ENCODE measurements at regions not wholly inside any gene's neighbourhood (a gene's known extent, or its start where the extent isn't known, plus 50 kb on each side); places are given as distances from the start of the nearest gene placed in this dataset.

- H3K27me3 ChIP-seq (ENCODE audit: control insufficient read depth in 3 of 3, insufficient read depth in 3 of 3, low read length in 3 of 3), result no peaks in the 10 kb centered on the region
- H3K27ac ChIP-seq (ENCODE audit: low read depth, low read length), result no peak overlapping the region
- H3K9me3 ChIP-seq (ENCODE audit: control insufficient read depth in 3 of 3, low read length in 3 of 3), result no peaks in the 10 kb centered on the region
- no peak overlapping the region for H3K4me3 ChIP-seq (ENCODE audit: low read length in 3 of 3)
- H3K36me3 ChIP-seq (ENCODE audit: control insufficient read depth in 3 of 3, insufficient read depth in 3 of 3, low read length in 3 of 3), result no peaks in the 10 kb centered on the region
- H3K4me1 ChIP-seq (ENCODE audit: control insufficient read depth in 3 of 3, insufficient read depth in 3 of 3, low read length in 3 of 3), result no peaks in the 10 kb centered on the region
- H3K9ac ChIP-seq (ENCODE audit: low read depth in 1 of 3, low read length in 3 of 3), result no peak overlapping the region
Measured at GRCh38 chrX:13518126-13518525, 51.3 kb upstream of the EGFL6 start.

GRCh38 chrX:13515211-13515930 is 54.0 kb upstream of the EGFL6 start:
- no peaks in the 10 kb centered on the region for H3K27me3 ChIP-seq (ENCODE audit: control insufficient read depth in 3 of 3, insufficient read depth in 3 of 3, low read length in 3 of 3)
- no peaks in the 10 kb centered on the region for H3K9me3 ChIP-seq (ENCODE audit: control insufficient read depth in 3 of 3, low read length in 3 of 3)
- H3K27ac ChIP-seq (ENCODE audit: low read depth, low read length), result no peak overlapping the region
- H3K4me3 ChIP-seq (ENCODE audit: low read length in 3 of 3), result no peak overlapping the region
- no peaks in the 10 kb centered on the region for H3K4me1 ChIP-seq (ENCODE audit: control insufficient read depth in 3 of 3, insufficient read depth in 3 of 3, low read length in 3 of 3)
- H3K9ac ChIP-seq (ENCODE audit: low read depth in 1 of 3, low read length in 3 of 3), result no peak overlapping the region
- H3K36me3 ChIP-seq (ENCODE audit: control insufficient read depth in 3 of 3, insufficient read depth in 3 of 3, low read length in 3 of 3), result no peaks in the 10 kb centered on the region

- Histone ChIP-seq H3K4me3 (ENCODE audit: low read length in 3 of 3) (no peak overlapping the region), H3K27ac (ENCODE audit: low read depth, low read length) (no peak overlapping the region), H3K9me3 (ENCODE audit: control insufficient read depth in 3 of 3, low read length in 3 of 3) (no peaks in the 10 kb centered on the region)
Measured at GRCh38 chrX:13511944-13512330, 57.5 kb upstream of the EGFL6 start.

GRCh38 chrX:13511241-13511943 is 58.0 kb upstream of the EGFL6 start:
- no peak overlapping the region for H3K9ac ChIP-seq (ENCODE audit: low read depth in 1 of 3, low read length in 3 of 3)
- H3K36me3 ChIP-seq (ENCODE audit: control insufficient read depth in 3 of 3, insufficient read depth in 3 of 3, low read length in 3 of 3), result no peaks in the 10 kb centered on the region
- no peak overlapping the region for H3K27ac ChIP-seq (ENCODE audit: low read depth, low read length)
- H3K4me1 ChIP-seq (ENCODE audit: control insufficient read depth in 3 of 3, insufficient read depth in 3 of 3, low read length in 3 of 3), result no peaks in the 10 kb centered on the region
- no peak overlapping the region for H3K4me3 ChIP-seq (ENCODE audit: low read length in 3 of 3)
- no peaks in the 10 kb centered on the region for H3K9me3 ChIP-seq (ENCODE audit: control insufficient read depth in 3 of 3, low read length in 3 of 3)
- no peaks in the 10 kb centered on the region for H3K27me3 ChIP-seq (ENCODE audit: control insufficient read depth in 3 of 3, insufficient read depth in 3 of 3, low read length in 3 of 3)

More at GRCh38 chrX:13511944-13512330, 57.5 kb upstream of the EGFL6 start:
- Histone ChIP-seq H3K27me3 (ENCODE audit: control insufficient read depth in 3 of 3, insufficient read depth in 3 of 3, low read length in 3 of 3) (no peaks in the 10 kb centered on the region), H3K4me1 (ENCODE audit: control insufficient read depth in 3 of 3, insufficient read depth in 3 of 3, low read length in 3 of 3) (no peaks in the 10 kb centered on the region), H3K9ac (ENCODE audit: low read depth in 1 of 3, low read length in 3 of 3) (no peak overlapping the region), H3K36me3 (ENCODE audit: control insufficient read depth in 3 of 3, insufficient read depth in 3 of 3, low read length in 3 of 3) (no peaks in the 10 kb centered on the region)

- H3K27me3 ChIP-seq (ENCODE audit: control insufficient read depth in 3 of 3, insufficient read depth in 3 of 3, low read length in 3 of 3), result peaks cover 0 to 2% (median 0%) of the 10 kb centered on the region in 3 donors
- H3K9ac ChIP-seq (ENCODE audit: low read depth in 1 of 3, low read length in 3 of 3), result no peak overlapping the region
- no peak overlapping the region for H3K4me3 ChIP-seq (ENCODE audit: low read length in 3 of 3)
Measured at GRCh38 chrX:13507893-13508292, 61.5 kb upstream of the EGFL6 start.

GRCh38 chrX:13506574-13506973 is 62.8 kb upstream of the EGFL6 start:
- Histone ChIP-seq H3K4me3 (ENCODE audit: low read length in 3 of 3) (no peak overlapping the region), H3K4me1 (ENCODE audit: control insufficient read depth in 3 of 3, insufficient read depth in 3 of 3, low read length in 3 of 3) (no peaks in the 10 kb centered on the region)

More at GRCh38 chrX:13507893-13508292, 61.5 kb upstream of the EGFL6 start:
- no peaks in the 10 kb centered on the region for H3K36me3 ChIP-seq (ENCODE audit: control insufficient read depth in 3 of 3, insufficient read depth in 3 of 3, low read length in 3 of 3)
- H3K9me3 ChIP-seq (ENCODE audit: control insufficient read depth in 3 of 3, low read length in 3 of 3), result no peaks in the 10 kb centered on the region
- no peak overlapping the region for H3K27ac ChIP-seq (ENCODE audit: low read depth, low read length)
- H3K4me1 ChIP-seq (ENCODE audit: control insufficient read depth in 3 of 3, insufficient read depth in 3 of 3, low read length in 3 of 3), result no peaks in the 10 kb centered on the region

GRCh38 chrX:13502590-13502989 is 66.8 kb upstream of the EGFL6 start:
- Histone ChIP-seq H3K4me3 (ENCODE audit: low read length in 3 of 3) (no peak overlapping the region), H3K9ac (ENCODE audit: low read depth in 1 of 3, low read length in 3 of 3) (no peak overlapping the region), H3K27me3 (ENCODE audit: control insufficient read depth in 3 of 3, insufficient read depth in 3 of 3, low read length in 3 of 3) (peaks cover 0 to 5% (median 0%) of the 10 kb centered on the region in 3 donors), H3K4me1 (ENCODE audit: control insufficient read depth in 3 of 3, insufficient read depth in 3 of 3, low read length in 3 of 3) (no peaks in the 10 kb centered on the region), H3K9me3 (ENCODE audit: control insufficient read depth in 3 of 3, low read length in 3 of 3) (no peaks in the 10 kb centered on the region), H3K27ac (ENCODE audit: low read depth, low read length) (no peak overlapping the region), H3K36me3 (ENCODE audit: control insufficient read depth in 3 of 3, insufficient read depth in 3 of 3, low read length in 3 of 3) (no peaks in the 10 kb centered on the region)

More at GRCh38 chrX:13506574-13506973, 62.8 kb upstream of the EGFL6 start:
- H3K36me3 ChIP-seq (ENCODE audit: control insufficient read depth in 3 of 3, insufficient read depth in 3 of 3, low read length in 3 of 3), result no peaks in the 10 kb centered on the region
- H3K9ac ChIP-seq (ENCODE audit: low read depth in 1 of 3, low read length in 3 of 3), result no peak overlapping the region
- peaks cover 0 to 2% (median 0%) of the 10 kb centered on the region in 3 donors for H3K27me3 ChIP-seq (ENCODE audit: control insufficient read depth in 3 of 3, insufficient read depth in 3 of 3, low read length in 3 of 3)
- no peak overlapping the region for H3K27ac ChIP-seq (ENCODE audit: low read depth, low read length)
- no peaks in the 10 kb centered on the region for H3K9me3 ChIP-seq (ENCODE audit: control insufficient read depth in 3 of 3, low read length in 3 of 3)

- no peak overlapping the region for H3K27ac ChIP-seq (ENCODE audit: low read depth, low read length)
- no peak overlapping the region for H3K9ac ChIP-seq (ENCODE audit: low read depth in 1 of 3, low read length in 3 of 3)
- no peaks in the 10 kb centered on the region for H3K4me1 ChIP-seq (ENCODE audit: control insufficient read depth in 3 of 3, insufficient read depth in 3 of 3, low read length in 3 of 3)
- H3K9me3 ChIP-seq (ENCODE audit: control insufficient read depth in 3 of 3, low read length in 3 of 3), result no peaks in the 10 kb centered on the region
- H3K27me3 ChIP-seq (ENCODE audit: control insufficient read depth in 3 of 3, insufficient read depth in 3 of 3, low read length in 3 of 3), result peaks cover 0 to 6% (median 0%) of the 10 kb centered on the region in 3 donors
- no peaks in the 10 kb centered on the region for H3K36me3 ChIP-seq (ENCODE audit: control insufficient read depth in 3 of 3, insufficient read depth in 3 of 3, low read length in 3 of 3)
- H3K4me3 ChIP-seq (ENCODE audit: low read length in 3 of 3), result no peak overlapping the region
Measured at GRCh38 chrX:13499736-13500135, 69.7 kb upstream of the EGFL6 start.

GRCh38 chrX:13498238-13498637 is 71.2 kb upstream of the EGFL6 start:
- H3K4me3 ChIP-seq (ENCODE audit: low read length in 3 of 3), result no peak overlapping the region
- H3K36me3 ChIP-seq (ENCODE audit: control insufficient read depth in 3 of 3, insufficient read depth in 3 of 3, low read length in 3 of 3), result no peaks in the 10 kb centered on the region
- no peaks in the 10 kb centered on the region for H3K9me3 ChIP-seq (ENCODE audit: control insufficient read depth in 3 of 3, low read length in 3 of 3)
- peaks cover 0 to 4% (median 0%) of the 10 kb centered on the region in 3 donors for H3K27me3 ChIP-seq (ENCODE audit: control insufficient read depth in 3 of 3, insufficient read depth in 3 of 3, low read length in 3 of 3)
- H3K4me1 ChIP-seq (ENCODE audit: control insufficient read depth in 3 of 3, insufficient read depth in 3 of 3, low read length in 3 of 3), result no peaks in the 10 kb centered on the region
- no peak overlapping the region for H3K9ac ChIP-seq (ENCODE audit: low read depth in 1 of 3, low read length in 3 of 3)
- H3K27ac ChIP-seq (ENCODE audit: low read depth, low read length), result no peak overlapping the region

- Histone ChIP-seq H3K4me1 (ENCODE audit: control insufficient read depth in 3 of 3, insufficient read depth in 3 of 3, low read length in 3 of 3) (no peaks in the 10 kb centered on the region), H3K27me3 (ENCODE audit: control insufficient read depth in 3 of 3, insufficient read depth in 3 of 3, low read length in 3 of 3) (peaks cover 0 to 4% (median 0%) of the 10 kb centered on the region in 3 donors), H3K9me3 (ENCODE audit: control insufficient read depth in 3 of 3, low read length in 3 of 3) (no peaks in the 10 kb centered on the region), H3K36me3 (ENCODE audit: control insufficient read depth in 3 of 3, insufficient read depth in 3 of 3, low read length in 3 of 3) (no peaks in the 10 kb centered on the region), H3K27ac (ENCODE audit: low read depth, low read length) (no peak overlapping the region), H3K9ac (ENCODE audit: low read depth in 1 of 3, low read length in 3 of 3) (no peak overlapping the region), H3K4me3 (ENCODE audit: low read length in 3 of 3) (no peak overlapping the region)
Measured at GRCh38 chrX:13495232-13495631, 74.2 kb upstream of the EGFL6 start.
